OCI-LY7 (cell line): ENCODE measurements at regions not wholly inside any gene's neighbourhood (a gene's known extent, or its start where the extent isn't known, plus 50 kb on each side); places are given as distances from the start of the nearest gene placed in this dataset.

ENCODE experiments used
- BruUV-seq: library from RNA; stranded (reverse); fragments of 400-500 nt; replicated peaks from 2 replicates; lab custom pipeline; 2021; lab: Mats Ljungman, UMichigan
- CTCF ChIA-PET: fragments of 300-600 bp; sonication (Branson Sonifier 250); formaldehyde crosslinking; loops from one replicate; lab custom pipeline; 2022; ENCODE audit warnings: antibody characterized with exemption; ENCODE audit not compliant: unreplicated experiment; lab: Charles Lee
- POLR2A ChIA-PET: fragments of 300-600 bp; sonication (Branson Sonifier 250); formaldehyde crosslinking; loops from one replicate; lab custom pipeline; 2022; ENCODE audit warnings: antibody characterized with exemption; lab: Charles Lee
- DNase-seq: peaks from one replicate; pipeline ENCODE4 v3.0.0-alpha.2; 2015; ENCODE audit warnings: low spot score
- H2AFZ ChIP-seq: fragments of 200-600 bp; sonication (generic), shearing (Covaris generic); 2 replicates; pipeline ENCODE4 v1.6.1; 2014; ENCODE audit warnings: mild to moderate bottlenecking, antibody characterized with exemption, low read length, moderate library complexity
- H3K27ac ChIP-seq: fragments of 200-600 bp; sonication (generic); 2 replicates; pipeline ENCODE4 v1.5.1; 2014; ENCODE audit warnings: mixed run types, low read depth, mild to moderate bottlenecking, moderate library complexity, low read length, inconsistent platforms; ENCODE audit not compliant: poor library complexity, severe bottlenecking
- H3K36me3 ChIP-seq: fragments of 200-600 bp; sonication (generic); 2 replicates; pipeline ENCODE4 v1.6.1; 2014; ENCODE audit warnings: mild to moderate bottlenecking, antibody characterized with exemption, low read length, moderate library complexity, mixed read lengths; ENCODE audit not compliant: insufficient read depth
- H3K4me1 ChIP-seq: fragments of 200-600 bp; sonication (generic); 2 replicates; pipeline ENCODE4 v1.5.1; 2014; ENCODE audit warnings: mild to moderate bottlenecking, low read length; ENCODE audit not compliant: insufficient read depth, poor library complexity, severe bottlenecking
- H3K4me2 ChIP-seq: fragments of 200-600 bp; sonication (generic); 2 replicates; pipeline ENCODE4 v1.6.1; 2014; ENCODE audit warnings: mild to moderate bottlenecking, low read length
- H3K4me3 ChIP-seq: fragments of 200-600 bp; sonication (generic); 2 replicates; pipeline ENCODE4 v1.5.1; 2014; ENCODE audit warnings: mild to moderate bottlenecking, low read depth, low read length; ENCODE audit not compliant: poor library complexity, severe bottlenecking
- H3K79me2 ChIP-seq: fragments of 200-600 bp; sonication (generic); 2 replicates; pipeline ENCODE4 v1.6.1; 2016; ENCODE audit warnings: low read depth, mild to moderate bottlenecking, low read length, moderate library complexity, mixed read lengths; ENCODE audit not compliant: insufficient read depth
- H3K9me2 ChIP-seq: fragments of 200-600 bp; sonication (generic); 2 replicates; pipeline ENCODE4 v1.6.1; 2016; ENCODE audit warnings: mild to moderate bottlenecking, low read length, mixed read lengths; ENCODE audit not compliant: insufficient read depth
- H3K9me3 ChIP-seq: fragments of 200-600 bp; sonication (generic); 2 replicates; pipeline ENCODE4 v1.6.1; 2014; ENCODE audit warnings: mild to moderate bottlenecking, mixed run types, low read length, mixed read lengths
- H4K20me1 ChIP-seq: fragments of 200-600 bp; sonication (generic); 2 replicates; pipeline ENCODE4 v1.6.1; 2014; ENCODE audit warnings: mild to moderate bottlenecking, antibody characterized with exemption, low read length, moderate library complexity, mixed read lengths; ENCODE audit not compliant: insufficient read depth
- CTCF ChIP-seq: fragments of 200-600 bp; sonication (generic); conservative IDR thresholded peaks from 2 replicates; pipeline ENCODE4 v1.5.1; 2014; ENCODE audit warnings: mild to moderate bottlenecking, antibody characterized with exemption, low read length, moderate library complexity, mixed read lengths
- EZH2phosphoT487 ChIP-seq: fragments of 200-600 bp; sonication (generic); IDR thresholded peaks from 2 replicates; pipeline ENCODE4 v1.6.1; 2018; ENCODE audit warnings: low read depth, borderline replicate concordance, mild to moderate bottlenecking, mixed run types, antibody characterized with exemption, low read length, moderate library complexity, mixed read lengths
- intact Hi-C: fragments of 100-400 bp; cut with micrococcal nuclease; formaldehyde crosslinking; loops from one replicate; pipeline ENCODE4 v1.10.0; 2022; ENCODE audit not compliant: unreplicated experiment

GRCh38 chr14:43914041-43914693, 592.9 kb downstream of the FSCB start:
- H3K4me1 ChIP-seq = no peaks in the 10 kb centered on the region
- no peak for DNase-seq
- ChIA-PET CTCF (no interaction called here), POLR2A (no interaction called here)
- no peak overlapping the region for H3K4me3 ChIP-seq
- no peaks in the 10 kb centered on the region for H3K9me3 ChIP-seq
- no peak overlapping the region for H3K27ac ChIP-seq
- H3K79me2 ChIP-seq = no peaks in the 10 kb centered on the region
- H4K20me1 ChIP-seq = no peaks in the 10 kb centered on the region
- no TSS peak for BruUV-seq
- H3K9me2 ChIP-seq = no peaks in the 10 kb centered on the region
- intact Hi-C loops = no loop called here
- no peak for TF ChIP-seq CTCF
- TF ChIP-seq EZH2phosphoT487 = no peak
- no peak overlapping the region for H2AFZ ChIP-seq
- no peak overlapping the region for H3K4me2 ChIP-seq
- no peaks in the 10 kb centered on the region for H3K36me3 ChIP-seq

- ChIA-PET POLR2A (interaction anchor here (0.6 kb wide), 1 partner anchor 1745 kb away, joined by 4 read pairs; no protein-coding TSS in a partner anchor), CTCF (no interaction called here)
- Histone ChIP-seq H3K4me2 (no peak overlapping the region), H3K36me3 (no peaks in the 10 kb centered on the region), H3K9me2 (no peaks in the 10 kb centered on the region), H3K27ac (no peak overlapping the region), H4K20me1 (no peaks in the 10 kb centered on the region), H2AFZ (no peak overlapping the region), H3K9me3 (no peaks in the 10 kb centered on the region), H3K4me3 (no peak overlapping the region), H3K79me2 (no peaks in the 10 kb centered on the region), H3K4me1 (no peaks in the 10 kb centered on the region)
- no peak for DNase-seq
- intact Hi-C loops = no loop called here
- no TSS peak for BruUV-seq
- TF ChIP-seq CTCF (no peak), EZH2phosphoT487 (no peak)
Observed at GRCh38 chr14:43903209-43903608, 603.9 kb downstream of the FSCB start.

- Histone ChIP-seq H3K4me1 (no peaks in the 10 kb centered on the region), H4K20me1 (no peaks in the 10 kb centered on the region), H3K4me3 (no peak overlapping the region), H3K79me2 (no peaks in the 10 kb centered on the region), H2AFZ (no peak overlapping the region), H3K4me2 (no peak overlapping the region), H3K9me3 (no peaks in the 10 kb centered on the region), H3K9me2 (no peaks in the 10 kb centered on the region), H3K27ac (no peak overlapping the region), H3K36me3 (no peaks in the 10 kb centered on the region)
- POLR2A ChIA-PET = no interaction called here
- no peak for DNase-seq
- no TSS peak for BruUV-seq
- no peak for TF ChIP-seq EZH2phosphoT487
- no peak for TF ChIP-seq CTCF
- CTCF ChIA-PET = no interaction called here
- intact Hi-C loops = no loop called here
Observed at GRCh38 chr14:43901911-43902673, 605.0 kb downstream of the FSCB start.
